ENCODE measurements at regions not wholly inside any gene's neighbourhood (a gene's known extent, or its start where the extent isn't known, plus 50 kb on each side); places are given as distances from the start of the nearest gene placed in this dataset.
"Not testable (repeated sequence)": the region's sequence is repeated elsewhere in the genome, so short reads cannot be mapped to it uniquely, and the experiment has no call there.

DNA sequence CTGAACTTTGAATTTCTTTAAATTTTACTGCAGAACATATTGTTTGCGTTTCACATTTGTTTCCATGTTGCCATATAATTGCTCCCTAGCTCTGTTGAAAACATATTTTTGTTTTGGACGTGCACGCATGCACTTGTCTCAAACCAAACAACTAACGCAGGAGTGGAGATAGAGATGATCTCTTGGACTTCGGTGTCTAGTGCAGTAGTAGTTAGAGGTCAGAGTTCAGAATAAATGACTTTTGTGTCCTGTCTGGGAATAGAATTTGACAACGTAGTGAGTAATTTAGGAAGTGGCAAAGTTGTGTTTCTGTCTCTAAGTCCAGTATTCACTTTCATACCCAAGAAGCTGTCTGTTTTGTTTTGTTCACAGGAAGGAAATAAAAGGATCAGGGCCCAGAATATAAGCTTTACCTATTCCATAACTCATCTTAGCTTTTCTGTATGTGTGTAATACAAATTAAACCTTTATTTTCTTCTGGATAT lies 173.8 kb downstream of the AEBP2 start:
- H3K9me3 Mint-ChIP-seq, result peaks cover 6% of the 10 kb centered on the region
- H3K4me3 Mint-ChIP-seq, result no peak overlapping the region
- DNase-seq, result no peak
- peaks cover 8% of the 10 kb centered on the region for H3K4me1 Mint-ChIP-seq
- H3K27ac Mint-ChIP-seq, result no peak overlapping the region
- no peak for ATAC-seq
- H3K27me3 Mint-ChIP-seq, result no peaks in the 10 kb centered on the region
- H3K36me3 Mint-ChIP-seq (ENCODE audit: low read depth), result peaks cover 6% of the 10 kb centered on the region

DNA sequence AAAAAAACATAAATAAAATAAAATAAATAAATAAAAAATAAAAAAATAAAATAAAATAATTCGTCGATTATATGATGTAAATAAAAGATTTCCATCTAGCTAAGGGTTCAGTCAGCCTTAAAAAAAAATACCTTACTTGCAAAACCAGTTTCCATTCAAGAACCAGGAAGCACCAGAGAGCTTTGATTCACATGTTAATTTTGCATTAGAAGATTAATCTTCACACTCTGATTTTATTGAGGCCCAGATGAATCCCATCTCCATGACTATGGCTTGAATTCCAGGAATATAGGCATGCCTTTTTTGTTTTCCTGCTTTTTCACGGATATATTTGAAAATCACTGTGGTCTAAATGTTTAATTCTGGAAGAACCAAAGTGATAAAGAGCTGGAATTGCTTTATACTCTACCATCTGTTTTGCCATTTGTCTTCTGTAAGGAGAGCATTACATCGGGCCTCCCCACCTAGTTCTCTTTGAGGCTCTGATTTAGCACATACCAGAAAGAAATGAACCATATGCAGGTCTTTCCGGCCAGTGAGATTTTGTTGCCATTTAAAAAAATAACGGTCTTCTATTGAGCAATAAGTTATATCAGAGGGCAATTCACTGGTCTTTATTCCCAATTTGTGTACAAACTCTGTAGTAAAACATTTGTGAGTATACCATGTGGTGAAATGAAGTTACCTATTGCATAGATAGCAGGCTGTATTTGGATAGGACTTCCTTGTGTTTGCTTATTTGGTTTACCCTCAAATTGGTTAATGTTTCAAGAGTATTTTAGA lies 175.5 kb downstream of the AEBP2 start:
- H3K9me3 Mint-ChIP-seq, result peaks cover 6% of the 10 kb centered on the region

DNA sequence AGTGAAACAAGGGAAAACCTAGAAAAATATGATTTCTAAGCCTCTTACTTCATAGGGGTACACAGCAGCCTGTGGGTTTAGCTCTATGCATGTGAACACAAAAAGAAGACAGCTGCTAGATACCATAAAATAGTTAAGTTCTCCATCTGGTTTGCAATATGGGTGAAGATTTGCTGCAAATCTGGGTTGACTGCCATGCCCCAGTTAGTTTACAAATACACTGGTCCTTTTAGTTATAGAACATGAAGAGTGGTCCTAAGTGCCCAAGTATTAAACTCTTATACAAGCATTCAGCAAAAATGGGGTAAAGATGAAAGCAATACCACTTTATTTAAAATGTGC lies 176.1 kb downstream of the AEBP2 start:
- Mint-ChIP-seq H3K27me3 (no peaks in the 10 kb centered on the region), H3K4me1 (peaks cover 8% of the 10 kb centered on the region), H3K9me3 (peaks cover 6% of the 10 kb centered on the region), H3K36me3 (ENCODE audit: low read depth) (peaks cover 6% of the 10 kb centered on the region), H3K4me3 (no peak overlapping the region), H3K27ac (no peak overlapping the region)
- ATAC-seq (no peak), DNase-seq (no peak)

More for the DNA sequence above, 175.5 kb downstream of the AEBP2 start:
- Mint-ChIP-seq H3K4me1 (peaks cover 8% of the 10 kb centered on the region), H3K27ac (no peak overlapping the region), H3K36me3 (ENCODE audit: low read depth) (peaks cover 6% of the 10 kb centered on the region), H3K4me3 (no peak overlapping the region), H3K27me3 (no peaks in the 10 kb centered on the region)
- DNase-seq (no peak), ATAC-seq (no peak)

DNA sequence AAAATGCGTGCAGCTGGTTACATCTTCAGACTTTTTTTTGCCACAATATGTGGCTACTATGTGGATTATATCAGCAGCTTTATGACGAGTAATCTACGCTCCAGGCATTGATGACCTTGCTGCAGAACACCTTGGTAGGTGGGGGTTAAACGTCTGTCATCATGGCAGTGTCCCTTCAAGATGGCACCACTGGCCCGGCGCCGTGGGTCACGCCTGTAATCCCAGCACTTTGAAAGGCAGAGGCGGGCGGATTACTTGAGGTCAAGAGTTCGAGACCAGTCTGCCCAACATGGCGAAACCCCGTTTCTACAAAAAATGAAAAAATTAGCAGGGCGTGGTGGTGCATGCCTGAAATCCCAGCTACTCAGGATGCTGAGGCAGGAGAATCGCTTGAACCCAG lies 177.5 kb downstream of the AEBP2 start:
- no peak for ATAC-seq
- no peak for DNase-seq
- H3K9me3 Mint-ChIP-seq, result peaks cover 2% of the 10 kb centered on the region
- peaks cover 2% of the 10 kb centered on the region for H3K36me3 Mint-ChIP-seq (ENCODE audit: low read depth)
- H3K4me1 Mint-ChIP-seq, result peaks cover 8% of the 10 kb centered on the region
- no peak overlapping the region for H3K4me3 Mint-ChIP-seq
- H3K27me3 Mint-ChIP-seq, result no peaks in the 10 kb centered on the region
- H3K27ac Mint-ChIP-seq, result no peak overlapping the region

DNA sequence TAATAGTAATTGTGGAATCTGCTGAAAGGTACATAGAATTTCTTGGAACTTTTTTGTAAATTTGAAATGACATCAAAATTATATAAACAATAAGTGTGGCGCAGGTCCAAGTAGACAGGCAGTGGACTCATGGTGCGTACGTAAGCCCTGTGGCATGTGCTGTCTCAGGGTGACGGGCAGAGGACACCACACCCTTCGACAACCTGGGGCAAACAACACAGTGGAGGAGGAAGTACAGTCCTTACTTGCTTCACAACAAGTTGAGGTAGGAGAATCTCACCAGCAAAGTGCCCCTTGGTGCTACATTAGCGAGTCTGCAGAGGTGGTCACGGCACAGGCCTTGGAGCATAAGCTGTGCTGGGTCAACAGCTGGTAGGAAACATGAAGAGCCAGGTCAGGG lies 180.9 kb downstream of the AEBP2 start:
- peaks cover 22% of the 10 kb centered on the region for H3K4me1 Mint-ChIP-seq
- DNase-seq (no peak), ATAC-seq (no peak)
- no peaks in the 10 kb centered on the region for H3K9me3 Mint-ChIP-seq
- H3K27me3 Mint-ChIP-seq, result no peaks in the 10 kb centered on the region
- H3K36me3 Mint-ChIP-seq (ENCODE audit: low read depth), result no peaks in the 10 kb centered on the region
- no peak overlapping the region for H3K27ac Mint-ChIP-seq
- H3K4me3 Mint-ChIP-seq, result no peak overlapping the region

DNA sequence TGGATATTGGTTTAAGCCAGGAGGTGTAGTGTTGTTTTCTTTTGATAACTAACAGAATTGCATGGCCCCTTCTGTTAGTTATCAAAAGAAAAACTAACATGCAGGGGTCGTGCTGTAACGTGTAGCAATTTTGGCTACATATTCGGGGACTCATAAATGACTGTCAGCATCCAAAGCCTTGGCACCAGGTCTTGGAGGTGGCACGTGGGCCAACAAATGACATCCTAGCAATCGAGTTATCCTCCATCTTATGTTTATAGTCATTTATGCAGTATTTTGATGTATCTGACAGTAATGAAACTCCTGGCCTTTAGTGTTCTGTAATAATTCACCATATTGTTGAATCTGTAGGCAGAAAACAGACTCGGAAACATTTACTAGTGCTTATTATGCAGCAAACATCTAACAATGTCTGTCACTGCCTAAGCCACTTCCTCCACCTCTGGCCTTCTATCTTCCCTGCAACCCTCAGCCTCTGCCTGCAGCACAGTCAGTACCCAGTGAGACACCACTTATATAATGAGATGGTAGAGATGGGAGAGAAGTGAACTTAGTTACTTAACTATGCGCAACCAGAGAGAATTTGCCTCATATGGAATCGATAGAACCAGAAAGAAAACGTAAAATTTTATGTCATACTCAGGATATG lies 184.6 kb downstream of the AEBP2 start:
- Mint-ChIP-seq H3K4me1 (peaks cover 13% of the 10 kb centered on the region), H3K27ac (no peak overlapping the region), H3K4me3 (no peak overlapping the region), H3K27me3 (no peaks in the 10 kb centered on the region), H3K36me3 (ENCODE audit: low read depth) (no peaks in the 10 kb centered on the region), H3K9me3 (no peaks in the 10 kb centered on the region)
- ATAC-seq (peak; percentile 86), DNase-seq (no peak)

DNA sequence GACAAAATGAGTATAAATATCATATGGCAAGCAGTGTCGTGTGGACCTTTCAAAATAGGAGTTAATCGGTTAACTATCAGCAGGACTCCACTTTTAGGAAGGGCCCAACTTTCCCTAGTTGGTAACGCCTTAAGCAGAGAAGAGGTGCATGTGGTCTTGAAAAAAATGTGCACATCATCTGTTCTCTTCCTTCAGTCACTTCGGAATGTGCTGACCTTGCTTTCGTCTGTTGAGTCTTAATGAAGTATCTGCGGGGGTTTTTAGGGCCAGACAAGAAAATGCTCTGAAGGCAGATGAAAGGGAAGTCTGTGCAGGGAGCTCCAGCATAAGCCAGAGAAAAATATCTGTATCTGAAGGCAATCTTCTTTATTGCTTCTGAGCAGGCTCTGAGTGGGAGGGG lies 185.2 kb downstream of the AEBP2 start:
- Mint-ChIP-seq H3K36me3 (ENCODE audit: low read depth) (no peaks in the 10 kb centered on the region), H3K4me1 (peaks cover 13% of the 10 kb centered on the region), H3K27me3 (no peaks in the 10 kb centered on the region), H3K4me3 (no peak overlapping the region), H3K27ac (peak overlapping the region; percentile 49), H3K9me3 (no peaks in the 10 kb centered on the region)
- ATAC-seq (no peak), DNase-seq (no peak)

DNA sequence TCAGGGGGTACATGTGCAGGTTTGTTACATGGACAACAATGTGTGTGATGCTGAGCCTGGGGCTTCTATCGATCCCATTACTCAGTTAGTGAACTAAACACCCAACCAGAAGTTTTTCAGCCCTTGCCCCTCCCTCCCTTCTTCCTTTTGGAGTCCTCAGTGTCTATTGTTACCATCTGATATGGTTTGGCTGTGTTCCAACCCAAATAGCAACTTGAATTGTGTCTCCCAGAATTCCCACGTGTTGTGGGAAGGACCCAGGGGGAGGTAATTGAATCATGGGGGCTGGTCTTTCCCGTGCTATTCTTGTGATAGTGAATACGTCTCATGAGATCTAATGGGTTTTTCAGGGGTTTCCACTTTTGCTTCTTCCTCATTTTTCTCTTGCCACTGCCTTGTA lies 186.3 kb downstream of the AEBP2 start:
- peaks cover 13% of the 10 kb centered on the region for H3K4me1 Mint-ChIP-seq
- not testable (repeated sequence) for H3K9me3 Mint-ChIP-seq; H3K36me3 Mint-ChIP-seq (ENCODE audit: low read depth); H3K27ac Mint-ChIP-seq; ATAC-seq; H3K4me3 Mint-ChIP-seq; DNase-seq; H3K27me3 Mint-ChIP-seq

DNA sequence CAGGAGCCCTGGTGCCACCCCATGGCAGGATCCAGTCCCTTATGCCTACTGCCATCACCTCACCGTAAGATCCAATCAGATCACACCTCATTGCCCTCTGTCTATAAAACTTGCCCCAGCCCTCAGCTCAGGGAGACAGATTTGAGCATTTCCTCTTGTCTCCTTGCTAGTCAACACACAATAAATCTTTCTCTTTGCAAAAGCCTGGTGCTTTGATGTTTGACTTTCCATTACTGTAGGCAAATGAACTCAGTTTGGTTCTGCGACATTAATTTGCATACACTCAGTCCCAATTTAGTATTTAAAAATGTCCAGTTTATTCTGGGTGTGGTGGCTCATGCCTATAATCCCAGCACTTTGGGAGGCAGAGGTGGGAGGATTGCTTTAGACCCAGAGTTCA lies 188.4 kb downstream of the AEBP2 start:
- DNase-seq, result no peak
- Mint-ChIP-seq H3K27ac (no peak overlapping the region), H3K4me3 (no peak overlapping the region)

DNA sequence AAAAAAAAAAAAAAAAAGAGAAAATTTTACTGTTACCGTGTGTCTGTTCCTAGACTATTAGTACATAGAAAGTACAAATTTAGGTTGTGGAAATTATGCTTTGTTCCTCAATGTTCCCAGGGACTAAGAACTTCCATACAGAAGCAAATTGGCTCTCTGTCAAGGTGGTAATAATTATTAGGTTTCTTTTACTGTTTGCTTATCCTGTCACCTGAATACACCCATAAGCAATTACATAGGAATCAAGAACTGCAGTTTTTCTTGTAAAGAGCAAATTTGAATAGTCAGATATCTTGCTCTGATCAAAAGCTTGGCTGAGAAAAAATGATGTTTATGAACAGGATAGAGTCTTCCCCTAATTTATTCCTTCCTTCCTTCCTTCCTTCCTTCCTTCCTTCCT lies 191.2 kb downstream of the AEBP2 start:
- H3K27me3 Mint-ChIP-seq, result no peaks in the 10 kb centered on the region
- H3K4me3 Mint-ChIP-seq, result no peak overlapping the region
- no peaks in the 10 kb centered on the region for H3K36me3 Mint-ChIP-seq (ENCODE audit: low read depth)
- no peaks in the 10 kb centered on the region for H3K9me3 Mint-ChIP-seq
- ATAC-seq (no peak), DNase-seq (no peak)
- no peaks in the 10 kb centered on the region for H3K4me1 Mint-ChIP-seq
- no peak overlapping the region for H3K27ac Mint-ChIP-seq

More for the DNA sequence above, 188.4 kb downstream of the AEBP2 start:
- H3K27me3 Mint-ChIP-seq, result no peaks in the 10 kb centered on the region
- no peaks in the 10 kb centered on the region for H3K36me3 Mint-ChIP-seq (ENCODE audit: low read depth)
- peaks cover 13% of the 10 kb centered on the region for H3K4me1 Mint-ChIP-seq
- ATAC-seq, result no peak
- H3K9me3 Mint-ChIP-seq, result no peaks in the 10 kb centered on the region

DNA sequence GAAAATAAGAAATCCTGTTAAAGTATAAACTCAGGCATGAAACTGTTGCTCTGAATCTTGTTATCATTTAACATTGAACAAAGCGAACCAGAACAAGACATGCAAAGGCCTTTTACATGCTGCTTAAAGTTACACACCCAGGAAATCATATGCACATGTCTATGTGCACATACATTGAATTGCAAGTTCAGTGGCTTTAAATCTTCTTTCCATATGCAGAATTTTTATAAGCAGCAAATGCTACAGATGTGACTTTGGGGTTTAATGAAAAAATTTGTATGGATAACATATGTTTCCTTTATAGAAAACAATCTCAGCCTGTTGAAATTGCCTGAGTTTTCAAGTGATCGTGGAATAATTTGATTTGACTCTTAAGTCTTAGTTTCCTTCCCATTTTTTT lies 193.9 kb downstream of the AEBP2 start:
- Mint-ChIP-seq H3K27me3 (no peaks in the 10 kb centered on the region), H3K4me1 (no peaks in the 10 kb centered on the region), H3K4me3 (no peak overlapping the region), H3K9me3 (no peaks in the 10 kb centered on the region), H3K27ac (no peak overlapping the region), H3K36me3 (ENCODE audit: low read depth) (no peaks in the 10 kb centered on the region)
- no peak for DNase-seq
- ATAC-seq, result no peak

DNA sequence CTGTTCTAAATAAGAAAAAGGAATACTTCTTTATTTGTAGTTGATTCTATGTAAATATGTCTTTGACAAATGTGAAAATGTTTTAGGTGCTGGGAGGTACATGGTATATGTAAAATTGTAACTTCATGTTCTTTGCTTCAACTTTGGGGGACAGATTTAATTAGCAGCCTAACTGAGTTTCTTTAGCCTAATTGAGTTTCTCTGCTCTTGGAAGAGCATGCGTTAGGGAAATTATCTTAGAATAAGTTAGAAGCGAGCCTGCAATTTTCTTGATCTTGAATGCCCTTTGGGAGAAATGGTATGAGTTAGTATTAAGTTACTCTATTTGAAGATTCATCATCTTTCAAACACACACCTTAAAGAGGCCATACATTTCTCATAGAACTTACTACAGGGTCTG lies 194.3 kb downstream of the AEBP2 start:
- Mint-ChIP-seq H3K27me3 (no peaks in the 10 kb centered on the region), H3K27ac (no peak overlapping the region), H3K4me1 (no peaks in the 10 kb centered on the region), H3K9me3 (no peaks in the 10 kb centered on the region), H3K4me3 (no peak overlapping the region), H3K36me3 (ENCODE audit: low read depth) (no peaks in the 10 kb centered on the region)
- ATAC-seq (no peak), DNase-seq (no peak)

DNA sequence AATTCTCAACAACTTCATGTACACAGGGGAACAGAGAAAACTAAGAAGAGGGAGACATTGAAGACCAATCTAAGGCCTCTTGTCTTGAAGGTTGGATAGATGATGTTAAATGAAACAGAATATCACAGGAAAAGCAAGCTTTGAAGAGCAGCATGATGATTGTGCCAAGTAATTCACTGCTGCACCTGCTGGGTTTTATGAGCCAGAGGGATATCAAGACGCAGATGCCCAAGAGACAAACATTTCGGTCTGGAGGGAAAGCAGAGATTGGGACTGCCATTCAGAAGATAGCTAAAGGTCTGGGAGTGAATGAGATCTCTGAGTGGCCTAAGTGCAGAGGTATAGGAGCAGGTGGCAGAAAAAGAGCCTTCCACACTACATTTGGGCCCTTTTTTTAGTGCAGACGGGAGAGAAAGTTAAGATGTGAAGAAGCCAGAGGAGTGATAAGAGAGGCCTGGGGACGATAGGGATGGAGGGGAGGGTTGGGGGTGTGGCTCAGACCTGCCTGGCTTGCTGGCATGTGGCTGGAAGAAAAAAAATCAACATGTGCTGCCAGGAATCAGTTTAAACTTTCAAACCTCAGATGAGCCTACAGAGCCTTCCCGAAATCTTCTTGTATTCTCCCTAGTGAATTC lies 200.6 kb downstream of the AEBP2 start:
- H3K9me3 Mint-ChIP-seq, result no peaks in the 10 kb centered on the region
- no peak for ATAC-seq
- no peaks in the 10 kb centered on the region for H3K27me3 Mint-ChIP-seq

DNA sequence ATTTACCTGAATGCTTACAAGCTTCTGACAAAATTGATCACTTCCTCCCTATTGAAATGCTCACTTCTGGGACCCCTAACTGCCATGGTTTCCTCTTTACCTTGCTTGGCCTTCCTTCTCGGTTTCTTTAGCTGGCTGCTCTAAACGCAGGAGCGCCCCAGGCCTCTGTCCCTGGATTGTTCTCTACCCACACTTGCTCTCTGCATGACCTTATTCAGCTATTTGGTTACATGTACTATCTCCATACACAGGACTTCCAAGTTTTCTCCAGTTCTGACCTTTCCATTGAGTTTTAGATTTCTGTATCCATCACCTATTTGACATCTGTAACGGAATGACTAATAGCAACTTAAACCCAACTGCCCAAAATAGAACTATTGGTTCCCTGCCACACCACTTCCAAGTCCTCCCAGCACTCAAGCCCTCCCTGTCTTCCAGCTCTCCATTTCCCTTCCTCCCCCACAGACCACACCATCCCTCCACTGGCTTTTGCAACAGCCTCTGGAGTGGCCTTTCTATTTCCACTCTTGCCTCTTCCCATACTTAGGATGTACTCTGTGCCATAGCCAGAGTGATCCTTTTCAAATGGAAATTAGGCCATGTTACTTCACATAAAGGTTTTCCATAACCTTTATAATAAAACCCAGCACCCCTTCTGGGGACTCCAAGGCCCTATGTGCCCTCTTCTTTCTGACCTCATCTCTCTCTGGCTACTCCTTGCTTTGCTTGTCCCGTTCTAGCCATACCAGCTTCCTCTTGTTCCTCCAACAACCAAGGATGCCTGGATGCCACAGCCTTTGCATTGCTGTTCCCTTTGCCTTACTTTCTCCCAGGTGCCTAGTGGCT lies 202.2 kb downstream of the AEBP2 start:
- Mint-ChIP-seq H3K27ac (no peak overlapping the region), H3K27me3 (no peaks in the 10 kb centered on the region), H3K9me3 (peaks cover 8% of the 10 kb centered on the region), H3K36me3 (ENCODE audit: low read depth) (peaks cover 3% of the 10 kb centered on the region), H3K4me1 (no peaks in the 10 kb centered on the region), H3K4me3 (no peak overlapping the region)
- no peak for ATAC-seq
- DNase-seq, result no peak

More for the DNA sequence above, 200.6 kb downstream of the AEBP2 start:
- H3K4me1 Mint-ChIP-seq, result no peaks in the 10 kb centered on the region
- no peaks in the 10 kb centered on the region for H3K36me3 Mint-ChIP-seq (ENCODE audit: low read depth)
- no peak for DNase-seq
- H3K27ac Mint-ChIP-seq, result no peak overlapping the region
- H3K4me3 Mint-ChIP-seq, result no peak overlapping the region
